K562 (cell line): ENCODE measurements at regions not wholly inside any gene's neighbourhood (a gene's known extent, or its start where the extent isn't known, plus 50 kb on each side); places are given as distances from the start of the nearest gene placed in this dataset.

Experiments
- BCL6 ChIP-seq: fragments of 250-450 bp; sonication (Bioruptor Pico); IDR thresholded peaks from 2 replicates; pipeline ENCODE4 v1.4.0; 2020
- BRF1 ChIP-seq: IDR thresholded peaks from 3 replicates; pipeline ENCODE4 v1.6.1; 2011; ENCODE audit warnings: borderline replicate concordance, mild to moderate bottlenecking; ENCODE audit not compliant: insufficient read length; ENCODE audit errors: extremely low read depth
- CHD1 ChIP-seq: fragments of 200-600 bp; sonication (generic); IDR thresholded peaks from one replicate; pipeline ENCODE4 v1.6.1; 2012; ENCODE audit warnings: mild to moderate bottlenecking, moderate library complexity, low read length, inconsistent platforms
- ETV1 ChIP-seq: fragments of 450-650 bp; conservative IDR thresholded peaks from 2 replicates; pipeline ENCODE4 v1.6.1; 2016; ENCODE audit warnings: missing genetic modification characterization, control low read depth, low read depth, missing compliant biosample characterization
- FOXJ2 ChIP-seq: fragments of 200-800 bp; sonication (Bioruptor generic); IDR thresholded peaks from 2 replicates; pipeline ENCODE4 v1.6.1; 2016; ENCODE audit warnings: missing genetic modification characterization, missing compliant biosample characterization
- GTF3C2 ChIP-seq: IDR thresholded peaks from 3 replicates; pipeline ENCODE4 v1.6.1; 2011; ENCODE audit warnings: borderline replicate concordance, mild to moderate bottlenecking, moderate library complexity; ENCODE audit not compliant: insufficient read length; ENCODE audit errors: extremely low read depth
- HCFC1 ChIP-seq: IDR thresholded peaks from 2 replicates; pipeline ENCODE4 v1.6.1; 2012; ENCODE audit warnings: low read depth, low read length, improper control_type of control experiment
- HNRNPH1 ChIP-seq: fragments of 200-400 bp; formaldehyde crosslinking; optimal IDR thresholded peaks from 2 replicates; pipeline ENCODE3; 2017; ENCODE audit warnings: low read depth, mild to moderate bottlenecking, low read length, moderate library complexity
- KLF1 ChIP-seq: fragments of 450-650 bp; IDR thresholded peaks from 2 replicates; pipeline ENCODE4 v1.6.1; 2016; ENCODE audit warnings: missing genetic modification characterization, missing compliant biosample characterization
- MITF ChIP-seq: IDR thresholded peaks from 2 replicates; pipeline ENCODE4 v1.6.1; 2014; ENCODE audit warnings: antibody characterized with exemption
- MTA3 ChIP-seq: fragments of 450-650 bp; formaldehyde crosslinking; IDR thresholded peaks from 2 replicates; pipeline ENCODE4 v1.6.1; 2017; ENCODE audit warnings: mild to moderate bottlenecking, borderline replicate concordance
- PCBP2 ChIP-seq: fragments of 200-400 bp; formaldehyde crosslinking; IDR thresholded peaks from 2 replicates; pipeline ENCODE4 v1.6.1; 2018; ENCODE audit warnings: low read length, low read depth, mild to moderate bottlenecking, moderate library complexity; ENCODE audit not compliant: poor library complexity, severe bottlenecking
- RHOXF2B ChIP-seq: fragments of 250-450 bp; sonication (Bioruptor Pico); conservative IDR thresholded peaks from 2 replicates; pipeline ENCODE4 v1.5.1; 2021
- SETDB1 ChIP-seq: IDR thresholded peaks from one replicate; pipeline ENCODE4 v1.6.1; 2012; ENCODE audit warnings: low read length, control low read depth, inconsistent platforms
- SOX6 ChIP-seq: fragments of 450-650 bp; IDR thresholded peaks from 2 replicates; pipeline ENCODE4 v1.6.1; 2014; ENCODE audit warnings: mild to moderate bottlenecking
- STAG1 ChIP-seq: sonication (generic); formaldehyde crosslinking; IDR thresholded peaks from 2 replicates; pipeline ENCODE4 v1.5.0; 2020; ENCODE audit warnings: missing genetic modification reagents, borderline replicate concordance
- TFAM ChIP-seq: fragments of 250-450 bp; sonication (Bioruptor Pico); conservative IDR thresholded peaks from 2 replicates; pipeline ENCODE4 v1.5.0; 2021; ENCODE audit warnings: mild to moderate bottlenecking, moderate library complexity
- ZKSCAN8 ChIP-seq: fragments of 200-800 bp; sonication (Bioruptor generic); IDR thresholded peaks from 2 replicates; pipeline ENCODE4 v1.6.1; 2016; ENCODE audit warnings: missing genetic modification characterization, missing compliant biosample characterization
- ZNF232 ChIP-seq: sonication (generic); formaldehyde crosslinking; IDR thresholded peaks from 2 replicates; pipeline ENCODE4 v1.8.0; 2022; ENCODE audit warnings: mild to moderate bottlenecking, missing genetic modification reagents
- ZNF263 ChIP-seq: sonication (generic); formaldehyde crosslinking; IDR thresholded peaks from 2 replicates; pipeline ENCODE4 v1.8.0; 2022; ENCODE audit warnings: mild to moderate bottlenecking, missing genetic modification reagents, borderline replicate concordance
- ZNF316 ChIP-seq: fragments of 450-650 bp; IDR thresholded peaks from 2 replicates; pipeline ENCODE4 v1.6.1; 2016
- TF ChIP-seq, protein P1 (sequence below): fragments of 450-650 bp; conservative IDR thresholded peaks from 2 replicates; pipeline ENCODE4 v1.6.1; 2016; ENCODE audit warnings: missing genetic modification characterization, low read depth, mild to moderate bottlenecking, control low read depth, missing compliant biosample characterization
- TF ChIP-seq, protein P2 (sequence below): sonication (generic); formaldehyde crosslinking; IDR thresholded peaks from 2 replicates; pipeline ENCODE4 v1.8.1; 2023; ENCODE audit warnings: mild to moderate bottlenecking, missing genetic modification reagents

GRCh38 chr17:22305356-22306071 lies 613.2 kb downstream of the KCNJ18 start (continued):
- TF ChIP-seq, protein P1, sequence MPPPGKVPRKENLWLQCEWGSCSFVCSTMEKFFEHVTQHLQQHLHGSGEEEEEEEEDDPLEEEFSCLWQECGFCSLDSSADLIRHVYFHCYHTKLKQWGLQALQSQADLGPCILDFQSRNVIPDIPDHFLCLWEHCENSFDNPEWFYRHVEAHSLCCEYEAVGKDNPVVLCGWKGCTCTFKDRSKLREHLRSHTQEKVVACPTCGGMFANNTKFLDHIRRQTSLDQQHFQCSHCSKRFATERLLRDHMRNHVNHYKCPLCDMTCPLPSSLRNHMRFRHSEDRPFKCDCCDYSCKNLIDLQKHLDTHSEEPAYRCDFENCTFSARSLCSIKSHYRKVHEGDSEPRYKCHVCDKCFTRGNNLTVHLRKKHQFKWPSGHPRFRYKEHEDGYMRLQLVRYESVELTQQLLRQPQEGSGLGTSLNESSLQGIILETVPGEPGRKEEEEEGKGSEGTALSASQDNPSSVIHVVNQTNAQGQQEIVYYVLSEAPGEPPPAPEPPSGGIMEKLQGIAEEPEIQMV (tag), result no peak
- TF ChIP-seq ZNF316, result no peak
- TF ChIP-seq BCL6 (CRISPR knock-in tag), result no peak
- TF ChIP-seq BRF1, result no peak
- TF ChIP-seq ZNF263 (CRISPR knock-in tag), result no peak
- TF ChIP-seq KLF1, result no peak
- no peak for TF ChIP-seq STAG1 (CRISPR knock-in tag)
- no peak for TF ChIP-seq PCBP2
- no peak for TF ChIP-seq CHD1
- no peak for TF ChIP-seq GTF3C2
- no peak for TF ChIP-seq ETV1
- no peak for TF ChIP-seq FOXJ2
- no peak for TF ChIP-seq ZKSCAN8 (CRISPR knock-in tag)
- no peak for TF ChIP-seq SOX6
- TF ChIP-seq, protein P2, sequence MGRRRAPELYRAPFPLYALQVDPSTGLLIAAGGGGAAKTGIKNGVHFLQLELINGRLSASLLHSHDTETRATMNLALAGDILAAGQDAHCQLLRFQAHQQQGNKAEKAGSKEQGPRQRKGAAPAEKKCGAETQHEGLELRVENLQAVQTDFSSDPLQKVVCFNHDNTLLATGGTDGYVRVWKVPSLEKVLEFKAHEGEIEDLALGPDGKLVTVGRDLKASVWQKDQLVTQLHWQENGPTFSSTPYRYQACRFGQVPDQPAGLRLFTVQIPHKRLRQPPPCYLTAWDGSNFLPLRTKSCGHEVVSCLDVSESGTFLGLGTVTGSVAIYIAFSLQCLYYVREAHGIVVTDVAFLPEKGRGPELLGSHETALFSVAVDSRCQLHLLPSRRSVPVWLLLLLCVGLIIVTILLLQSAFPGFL (CRISPR knock-in tag), result no peak
- no peak for TF ChIP-seq RHOXF2B (CRISPR knock-in tag)
- no peak for TF ChIP-seq SETDB1
- no peak for TF ChIP-seq MTA3
- no peak for TF ChIP-seq TFAM (CRISPR knock-in tag)
- no peak for TF ChIP-seq HCFC1
- no peak for TF ChIP-seq MITF
- TF ChIP-seq HNRNPH1, result no peak
- TF ChIP-seq ZNF232 (CRISPR knock-in tag), result no peak
